ENCODE measurements at regions not wholly inside any gene's neighbourhood (a gene's known extent, or its start where the extent isn't known, plus 50 kb on each side); places are given as distances from the start of the nearest gene placed in this dataset.

DNA sequence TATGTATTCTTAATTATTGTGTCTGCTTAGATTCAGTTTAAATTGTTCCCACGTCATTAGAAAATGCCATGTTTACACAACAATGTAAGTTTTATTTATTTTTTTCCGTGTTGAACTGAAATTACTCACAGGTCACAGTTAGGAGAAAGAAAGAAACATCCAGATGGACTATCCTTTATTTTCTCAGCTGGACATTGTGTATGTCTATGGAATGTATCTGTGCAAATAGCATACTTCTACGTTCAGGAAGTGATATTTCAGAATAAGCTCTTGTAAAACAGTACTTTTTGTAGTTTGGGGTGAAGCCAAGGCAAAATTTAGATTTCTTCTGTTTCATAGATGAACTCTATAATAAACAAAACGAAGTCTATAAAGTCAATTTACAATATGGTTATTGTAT, 249.0 kb upstream of the ZNF608 start:
- TF ChIP-seq POLR2A (IDR thresholded peaks at IDR 0.05) (no peak), CTCF (IDR thresholded peaks at IDR 0.05) (no peak)
